22Rv1 (cell line): ENCODE measurements at regions not wholly inside any gene's neighbourhood (a gene's known extent, or its start where the extent isn't known, plus 50 kb on each side); places are given as distances from the start of the nearest gene placed in this dataset.

Experiments used
- ZFX ChIP-seq: fragments of 450-650 bp; IDR thresholded peaks from 2 replicates; pipeline ENCODE4 v1.6.1; 2017; ENCODE audit warnings: antibody characterized with exemption, borderline replicate concordance
- TF ChIP-seq, protein P1 (sequence below): fragments of 450-650 bp; IDR thresholded peaks from 2 replicates; pipeline ENCODE4 v1.5.1; 2017; ENCODE audit warnings: mild to moderate bottlenecking

- TF ChIP-seq, protein P1, sequence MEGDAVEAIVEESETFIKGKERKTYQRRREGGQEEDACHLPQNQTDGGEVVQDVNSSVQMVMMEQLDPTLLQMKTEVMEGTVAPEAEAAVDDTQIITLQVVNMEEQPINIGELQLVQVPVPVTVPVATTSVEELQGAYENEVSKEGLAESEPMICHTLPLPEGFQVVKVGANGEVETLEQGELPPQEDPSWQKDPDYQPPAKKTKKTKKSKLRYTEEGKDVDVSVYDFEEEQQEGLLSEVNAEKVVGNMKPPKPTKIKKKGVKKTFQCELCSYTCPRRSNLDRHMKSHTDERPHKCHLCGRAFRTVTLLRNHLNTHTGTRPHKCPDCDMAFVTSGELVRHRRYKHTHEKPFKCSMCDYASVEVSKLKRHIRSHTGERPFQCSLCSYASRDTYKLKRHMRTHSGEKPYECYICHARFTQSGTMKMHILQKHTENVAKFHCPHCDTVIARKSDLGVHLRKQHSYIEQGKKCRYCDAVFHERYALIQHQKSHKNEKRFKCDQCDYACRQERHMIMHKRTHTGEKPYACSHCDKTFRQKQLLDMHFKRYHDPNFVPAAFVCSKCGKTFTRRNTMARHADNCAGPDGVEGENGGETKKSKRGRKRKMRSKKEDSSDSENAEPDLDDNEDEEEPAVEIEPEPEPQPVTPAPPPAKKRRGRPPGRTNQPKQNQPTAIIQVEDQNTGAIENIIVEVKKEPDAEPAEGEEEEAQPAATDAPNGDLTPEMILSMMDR: no peak
- TF ChIP-seq ZFX: no peak
Observed at GRCh38 chr2:172351586-172351985, 75.8 kb upstream of the ITGA6 start.
